H1 (cell line): ENCODE measurements at regions not wholly inside any gene's neighbourhood (a gene's known extent, or its start where the extent isn't known, plus 50 kb on each side); places are given as distances from the start of the nearest gene placed in this dataset.

Experiments used
- BACH1 ChIP-seq: IDR thresholded peaks from 2 replicates; pipeline ENCODE4 v1.6.1; 2012; ENCODE audit warnings: low read length, improper control_type of control experiment
- NRF1 ChIP-seq: IDR thresholded peaks from 2 replicates; pipeline ENCODE4 v1.6.1; 2011; ENCODE audit warnings: mild to moderate bottlenecking, low read depth, low read length, improper control_type of control experiment
- RBBP5 ChIP-seq: IDR thresholded peaks from 2 replicates; pipeline ENCODE4 v1.7.1; 2012; ENCODE audit warnings: low read depth, mild to moderate bottlenecking, inconsistent platforms, low read length, moderate library complexity, borderline replicate concordance

DNA sequence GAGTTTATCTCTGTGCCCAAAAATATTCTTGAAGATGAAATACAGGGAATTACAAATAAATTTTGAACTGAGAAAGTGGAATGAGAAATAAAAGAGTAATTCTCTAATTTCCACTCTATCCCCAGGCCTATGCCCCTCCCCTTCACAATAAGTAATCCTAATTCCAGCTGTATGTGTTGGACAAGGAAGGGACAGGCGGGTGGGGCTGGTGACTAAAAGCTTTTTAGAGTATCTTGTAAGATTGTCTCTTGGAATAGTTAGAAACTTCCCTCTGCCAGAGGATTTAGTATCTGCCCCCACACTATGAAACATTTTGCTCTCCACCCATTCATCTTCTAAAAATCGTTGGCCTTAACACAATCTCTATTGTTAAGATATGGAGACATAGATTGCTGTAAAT is 199.2 kb downstream of the MBL2 start (continued):
- no peak for TF ChIP-seq NRF1
- no peak for TF ChIP-seq BACH1
- TF ChIP-seq RBBP5 = no peak
